ENCODE measurements at regions not wholly inside any gene's neighbourhood (a gene's known extent, or its start where the extent isn't known, plus 50 kb on each side); places are given as distances from the start of the nearest gene placed in this dataset.

DNA sequence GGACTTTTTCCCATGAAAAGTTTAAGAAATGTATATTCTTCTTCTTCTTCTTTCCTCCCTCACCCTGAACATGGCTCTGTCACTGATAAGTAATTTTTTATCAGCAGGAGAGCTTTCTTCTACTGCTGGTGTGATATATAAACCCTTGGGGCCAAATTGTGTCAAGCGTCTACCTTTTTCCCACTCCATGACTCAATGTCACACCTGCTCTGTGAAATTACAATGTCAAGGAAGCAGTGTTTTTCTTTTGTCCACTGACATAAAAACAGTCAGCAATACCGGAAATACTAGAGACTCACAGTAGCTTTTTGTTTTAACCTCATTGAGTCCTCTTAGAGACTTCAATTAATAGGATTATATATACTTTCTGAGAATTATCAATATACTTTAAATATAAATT, 416.2 kb upstream of the ADGRL4 start:
- H3K4me1 ChIP-seq: no peaks in the 10 kb centered on the region
- DNase-seq (ENCODE audit: low spot score): no peak
- H3K9me3 ChIP-seq: no peaks in the 10 kb centered on the region
- no peaks in the 10 kb centered on the region for H3K36me3 ChIP-seq
- no peak for TF ChIP-seq CTCF (IDR thresholded peaks at IDR 0.05)
- no peak overlapping the region for H3K4me3 ChIP-seq
- H3K27ac ChIP-seq: no peak overlapping the region
- no peaks in the 10 kb centered on the region for H3K27me3 ChIP-seq

GRCh38 chr1:79398501-79398900, 392.0 kb upstream of the ADGRL4 start:
- no peak overlapping the region for H3K27ac ChIP-seq
- H3K4me3 ChIP-seq: no peak overlapping the region
- no peaks in the 10 kb centered on the region for H3K36me3 ChIP-seq
- no peaks in the 10 kb centered on the region for H3K9me3 ChIP-seq
- no peaks in the 10 kb centered on the region for H3K27me3 ChIP-seq
- no peaks in the 10 kb centered on the region for H3K4me1 ChIP-seq
- no peak for TF ChIP-seq CTCF (IDR thresholded peaks at IDR 0.05)
- no peak for DNase-seq (ENCODE audit: low spot score)

- Histone ChIP-seq H3K9me3 (no peaks in the 10 kb centered on the region), H3K27ac (no peak overlapping the region), H3K27me3 (no peaks in the 10 kb centered on the region), H3K4me1 (no peaks in the 10 kb centered on the region), H3K4me3 (no peak overlapping the region), H3K36me3 (no peaks in the 10 kb centered on the region)
- no peak for DNase-seq (ENCODE audit: low spot score)
- TF ChIP-seq CTCF (IDR thresholded peaks at IDR 0.05): no peak
Measured at GRCh38 chr1:79396901-79397300, 390.4 kb upstream of the ADGRL4 start.

GRCh38 chr1:79388694-79389361, 382.3 kb upstream of the ADGRL4 start:
- no peaks in the 10 kb centered on the region for H3K9me3 ChIP-seq
- H3K4me3 ChIP-seq: no peak overlapping the region
- no peak overlapping the region for H3K27ac ChIP-seq
- no peaks in the 10 kb centered on the region for H3K36me3 ChIP-seq
- TF ChIP-seq CTCF (IDR thresholded peaks at IDR 0.05): no peak
- no peaks in the 10 kb centered on the region for H3K4me1 ChIP-seq
- H3K27me3 ChIP-seq: no peaks in the 10 kb centered on the region
- DNase-seq (ENCODE audit: low spot score): no peak

DNA sequence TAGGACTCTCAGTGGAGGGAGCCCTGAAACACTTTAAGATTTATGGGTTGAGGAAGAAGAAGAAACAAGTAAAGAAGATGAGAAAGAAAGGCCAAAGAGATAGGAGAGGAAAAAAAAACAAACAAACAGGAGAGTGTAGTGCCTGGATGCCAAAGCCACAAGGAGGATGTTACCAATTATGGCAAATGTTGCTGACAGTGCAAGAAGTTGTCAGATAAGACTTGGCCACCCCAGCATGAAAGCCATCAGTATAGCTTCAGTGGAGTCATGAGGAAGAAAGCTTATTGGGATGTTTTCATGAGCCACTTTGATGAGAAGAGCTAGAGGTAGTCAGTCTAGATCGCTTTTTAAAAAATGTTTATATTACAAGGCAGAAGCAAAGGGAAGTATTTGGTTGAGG, 380.2 kb upstream of the ADGRL4 start:
- H3K27ac ChIP-seq: no peak overlapping the region
- H3K9me3 ChIP-seq: no peaks in the 10 kb centered on the region
- TF ChIP-seq CTCF (IDR thresholded peaks at IDR 0.05): no peak
- no peak for DNase-seq (ENCODE audit: low spot score)
- no peak overlapping the region for H3K4me3 ChIP-seq
- no peaks in the 10 kb centered on the region for H3K36me3 ChIP-seq
- H3K27me3 ChIP-seq: no peaks in the 10 kb centered on the region
- H3K4me1 ChIP-seq: no peaks in the 10 kb centered on the region

DNA sequence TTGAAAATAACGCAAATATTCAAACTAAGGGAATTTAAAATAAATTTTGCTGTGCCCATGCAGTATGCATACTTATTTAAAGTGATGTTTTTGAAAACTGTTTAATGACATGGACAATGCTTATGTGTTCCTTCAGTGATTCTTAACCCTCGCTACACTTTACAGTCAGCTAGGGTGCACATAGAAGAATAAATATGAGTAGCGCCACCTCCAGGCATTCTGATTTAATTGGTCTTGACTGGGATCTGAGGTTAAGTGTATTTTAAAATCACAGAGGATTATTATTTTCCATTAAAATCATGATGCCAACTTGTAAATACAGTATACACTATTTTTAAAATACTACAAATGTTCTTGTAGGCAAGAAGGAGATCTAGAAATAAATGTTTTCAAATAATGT, 373.5 kb upstream of the ADGRL4 start:
- Histone ChIP-seq H3K36me3 (no peaks in the 10 kb centered on the region), H3K27me3 (no peaks in the 10 kb centered on the region), H3K4me1 (no peaks in the 10 kb centered on the region), H3K27ac (no peak overlapping the region), H3K9me3 (no peaks in the 10 kb centered on the region), H3K4me3 (no peak overlapping the region)
- TF ChIP-seq CTCF (IDR thresholded peaks at IDR 0.05): no peak
- no peak for DNase-seq (ENCODE audit: low spot score)

All from right atrium auricular region (tissue), 2 donors.